Heart right ventricle (tissue), 16 donors: ENCODE measurements at regions not wholly inside any gene's neighbourhood (a gene's known extent, or its start where the extent isn't known, plus 50 kb on each side); places are given as distances from the start of the nearest gene placed in this dataset.

Experiments
- ATAC-seq, 8 donors: fragments of 200-7000 bp; cut with Tn5 transposase; one replicate each; pipeline ENCODE4 v1.9.1; 2020; ENCODE audit warnings: mild to moderate bottlenecking in 8 of 8, moderate library complexity in 8 of 8, moderate number of reproducible peaks in 1 of 8
- DNase-seq, 2 donors: peaks; one replicate each; pipeline ENCODE4 v3.0.0-alpha.2; 2020
- H3K27ac ChIP-seq, 10 donors: fragments of 200-600 bp; sonication (generic) in 2 of 10; one replicate each; pipeline versions ENCODE4 v1.5.0 to v1.8.0; 2020 to 2022; ENCODE audit warnings: mild to moderate bottlenecking in 3 of 10
- H3K27me3 ChIP-seq, 7 donors: fragments of 200-600 bp; one replicate each; pipeline ENCODE4 v1.8.0; 2021 to 2022; ENCODE audit warnings: mild to moderate bottlenecking in 2 of 7
- H3K36me3 ChIP-seq, 9 donors: fragments of 200-600 bp; sonication (generic) in 1 of 9; one replicate each; pipeline versions ENCODE4 v1.5.0 to v1.8.0; 2020 to 2022; ENCODE audit warnings: mild to moderate bottlenecking in 2 of 9
- H3K4me1 ChIP-seq, 9 donors: fragments of 200-600 bp; sonication (generic) in 1 of 9; one replicate each; pipeline versions ENCODE4 v1.5.0 to v1.8.0; 2020 to 2022; ENCODE audit warnings: mild to moderate bottlenecking in 4 of 9
- H3K4me3 ChIP-seq, 10 donors: fragments of 200-600 bp; sonication (generic) in 2 of 10; one replicate each; pipeline versions ENCODE4 v1.5.0 to v1.8.0; 2020 to 2022; ENCODE audit warnings: mild to moderate bottlenecking in 7 of 10, moderate library complexity in 2 of 10
- H3K9me3 ChIP-seq, 11 donors: fragments of 200-600 bp in 10 of 11; sonication (generic) in 2 of 11; one replicate each; pipeline versions ENCODE4 v1.5.0 to v1.8.0; 2013 to 2022; ENCODE audit warnings: mild to moderate bottlenecking in 2 of 11, control low read depth in 1 of 11, moderate library complexity in 1 of 11
- CTCF ChIP-seq, 9 donors: fragments of 200-600 bp; sonication (generic) in 2 of 9; IDR thresholded peaks; one replicate each; pipeline versions ENCODE4 v1.5.0 to v1.8.0; 2021 to 2022; ENCODE audit warnings: antibody characterized with exemption in 9 of 9, mild to moderate bottlenecking in 5 of 9, moderate library complexity in 1 of 9
- WGBS, 2 donors: extraction: QIAGEN DNeasy Blood & Tissue Kit; methylation state at CpG; one replicate each; pipeline ENCODE4 v1.1.7; 2013; ENCODE audit warnings: inconsistent platforms in 1 of 2; 5-methylcytosine and 5-hydroxymethylcytosine counted together
- intact Hi-C, 10 donors: fragments of 100-400 bp; cut with DNase I; formaldehyde crosslinking; loops; one replicate each; pipeline versions ENCODE4 v1.11.1 to v1.14.2; 2022
- donor health status: Arrhythmogenic right ventricular cardiomyopathy.
- donor health status: ischemic (EF 13 %, LVEDD 7.1; RV severe dilation, severe dysfunction).
- donor health status: healthy with polysubstance abuse.
- donor health status: DM: no; HTN: yes; CAD: no.
- donor health status: DM: no; HTN: no; CAD: no.
- donor health status: ischemic (EF 25% LVEDD 6.9; RV normal size, moderate dysfunction).
- donor health status: ischemic (EF 25% LVEDD 5.7; RV mildly dilated, moderate dysfunction).
- donor health status: healthy.
- donor health status: DM: yes; HTN: yes; CAD: no.
- donor health status: Ischemic cardiomyopathy.
- donor health status: ischemic (EF 35%, LVEDD 5.7; RV mildly dilated, moderate dysfunction).
- donor health status: nonischemic (EF 11% LVEDD 7.7; RV severe dilation, severe dysfunction).
- donor health status: DM: yes; HTN: yes; CAD: no.
- donor health status: PGD.
- donor health status: ischemic (EF 29% LVEDD 5.4; RV normal size, mild dysfunction).
- donor health status: nonischemic (EF 23%, LVEDD 6.1; RV moderate dilation, normal function).

GRCh38 chr9:13485068-13485596 is 205.6 kb upstream of the MPDZ start:
- TF ChIP-seq CTCF (IDR thresholded peaks at IDR 0.05), result peak in 2 of 9 donors; percentile 10 to 18
- intact Hi-C loops, result loop anchor here in 3 of 10 donors (5.0 to 10.0 kb wide), 2 partner anchors 72 to 120 kb away; no protein-coding TSS in a partner anchor
- H3K4me1 ChIP-seq, result peaks cover 0 to 29% (median 14%) of the 10 kb centered on the region in 9 donors
- no peaks in the 10 kb centered on the region for H3K36me3 ChIP-seq
- 28 to 52% methylated on average over 3 of the region's 3 CpGs for WGBS, 2 donors
- ATAC-seq (peak; percentile 95 to 98 (median 96)), DNase-seq (peak; percentile 30 to 76)
- H3K27me3 ChIP-seq, result no peaks in the 10 kb centered on the region
- peak overlapping the region in 9 of 10 donors; percentile 36 to 82 (median 72) for H3K27ac ChIP-seq
- H3K9me3 ChIP-seq, result no peaks in the 10 kb centered on the region
- H3K4me3 ChIP-seq, result no peak overlapping the region

- intact Hi-C loops, result loop anchor here in 1 of 10 donors (10.0 kb wide), 1 partner anchor 121 kb away; no protein-coding TSS in a partner anchor
- H3K27me3 ChIP-seq, result no peaks in the 10 kb centered on the region
- TF ChIP-seq CTCF (IDR thresholded peaks at IDR 0.05), result no peak
- ATAC-seq (peak in 2 of 8 donors; percentile 43 to 56), DNase-seq (no peak)
- no peaks in the 10 kb centered on the region for H3K36me3 ChIP-seq
- H3K4me3 ChIP-seq, result no peak overlapping the region
- H3K27ac ChIP-seq, result peak overlapping the region in 9 of 10 donors; percentile 15 to 82 (median 72)
- WGBS, 2 donors, result 94 to 95% methylated on average over 3 of the region's 3 CpGs
- no peaks in the 10 kb centered on the region for H3K9me3 ChIP-seq
- H3K4me1 ChIP-seq, result peaks cover 0 to 29% (median 13%) of the 10 kb centered on the region in 9 donors
These were observed 204.7 kb upstream of the MPDZ start for GRCh38 chr9:13484186-13484585.

- no peaks in the 10 kb centered on the region for H3K36me3 ChIP-seq
- DNase-seq, result no peak
- peaks cover 0 to 29% (median 13%) of the 10 kb centered on the region in 9 donors for H3K4me1 ChIP-seq
- no peak overlapping the region for H3K27ac ChIP-seq
- no peak for TF ChIP-seq CTCF (IDR thresholded peaks at IDR 0.05)
- no peak overlapping the region for H3K4me3 ChIP-seq
- no peaks in the 10 kb centered on the region for H3K27me3 ChIP-seq
- no peak for ATAC-seq
- peaks cover 0 to under 1% (median 0%) of the 10 kb centered on the region in 11 donors for H3K9me3 ChIP-seq
- intact Hi-C loops, result loop anchor here in 1 of 10 donors (10.0 kb wide), 1 partner anchor 124 kb away; no protein-coding TSS in a partner anchor
These were observed 201.8 kb upstream of the MPDZ start for GRCh38 chr9:13481274-13481673.

DNA sequence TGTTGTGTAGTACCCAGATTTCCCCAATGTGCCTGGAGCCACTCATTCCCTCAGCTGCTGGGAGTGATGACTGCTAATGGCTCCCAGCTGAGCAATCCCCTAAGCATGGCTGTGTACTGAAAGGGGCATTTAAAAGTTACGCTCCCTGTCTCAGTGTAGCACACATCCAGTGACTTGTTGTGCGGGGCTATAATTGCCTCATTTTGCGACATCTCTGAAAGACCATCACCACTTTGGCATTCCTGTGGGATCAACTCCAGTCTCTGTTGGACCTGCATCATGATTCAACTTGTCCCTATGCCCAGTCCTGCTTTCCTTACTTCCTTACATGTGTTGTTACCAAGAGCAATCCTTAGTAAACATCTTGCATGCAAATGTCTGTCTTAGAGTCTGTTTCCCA is 201.2 kb upstream of the MPDZ start:
- 96 to 97% methylated on average over 3 of the region's 3 CpGs for WGBS, 2 donors
- TF ChIP-seq CTCF (IDR thresholded peaks at IDR 0.05), result no peak
- no peaks in the 10 kb centered on the region for H3K27me3 ChIP-seq
- H3K9me3 ChIP-seq, result peaks cover 0 to 6% (median 4%) of the 10 kb centered on the region in 11 donors
- DNase-seq (no peak), ATAC-seq (no peak)
- H3K4me1 ChIP-seq, result peaks cover 0 to 28% (median 13%) of the 10 kb centered on the region in 9 donors
- H3K36me3 ChIP-seq, result no peaks in the 10 kb centered on the region
- H3K4me3 ChIP-seq, result no peak overlapping the region
- no peak overlapping the region for H3K27ac ChIP-seq
- intact Hi-C loops, result loop anchor here in 1 of 10 donors (10.0 kb wide), 1 partner anchor 124 kb away; no protein-coding TSS in a partner anchor
